ENCODE measurements at regions not wholly inside any gene's neighbourhood (a gene's known extent, or its start where the extent isn't known, plus 50 kb on each side); places are given as distances from the start of the nearest gene placed in this dataset.

DNA sequence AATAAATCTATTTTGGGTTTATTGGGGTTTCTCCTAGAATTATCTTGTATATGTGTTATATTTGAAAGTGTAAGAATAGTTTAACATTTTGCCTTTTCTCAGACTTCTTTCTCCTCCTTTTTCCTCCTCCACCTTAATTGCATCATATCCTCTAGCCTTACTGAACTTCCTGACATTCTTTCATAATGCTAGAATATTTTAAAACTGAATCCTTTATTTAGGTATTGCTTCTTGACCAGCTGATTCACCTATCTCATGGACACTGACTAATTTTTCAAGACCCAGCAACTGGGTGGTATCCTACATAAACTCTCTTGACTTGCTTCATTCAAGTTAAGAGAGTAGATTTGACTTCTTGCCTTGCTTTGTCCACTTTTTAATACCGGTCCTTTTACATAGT, 1508.9 kb downstream of the STIM2 start:
- no peak for TF ChIP-seq CTCF (IDR thresholded peaks at IDR 0.05; ENCODE audit: insufficient read depth, low read depth, low read length)
- TF ChIP-seq EZH2 (IDR thresholded peaks at IDR 0.05; ENCODE audit: insufficient read depth, low read length), result no peak

Measured in astrocyte (in vitro differentiated cells and primary cell).